ENCODE measurements at regions not wholly inside any gene's neighbourhood (a gene's known extent, or its start where the extent isn't known, plus 50 kb on each side); places are given as distances from the start of the nearest gene placed in this dataset.

GRCh38 chr2:76413436-76413835 is 702.7 kb upstream of the GCFC2 start:
- ATAC-seq (ENCODE audit: low FRiP score) = no peak
- no peak for TF ChIP-seq CTCF (IDR thresholded peaks at IDR 0.05)
- no peak for DNase-seq (ENCODE audit: low spot score)

GRCh38 chr2:76406134-76406855 is 695.6 kb upstream of the GCFC2 start:
- no peak for TF ChIP-seq CTCF (IDR thresholded peaks at IDR 0.05)
- ATAC-seq (ENCODE audit: low FRiP score) (no peak), DNase-seq (ENCODE audit: low spot score) (no peak)

DNA sequence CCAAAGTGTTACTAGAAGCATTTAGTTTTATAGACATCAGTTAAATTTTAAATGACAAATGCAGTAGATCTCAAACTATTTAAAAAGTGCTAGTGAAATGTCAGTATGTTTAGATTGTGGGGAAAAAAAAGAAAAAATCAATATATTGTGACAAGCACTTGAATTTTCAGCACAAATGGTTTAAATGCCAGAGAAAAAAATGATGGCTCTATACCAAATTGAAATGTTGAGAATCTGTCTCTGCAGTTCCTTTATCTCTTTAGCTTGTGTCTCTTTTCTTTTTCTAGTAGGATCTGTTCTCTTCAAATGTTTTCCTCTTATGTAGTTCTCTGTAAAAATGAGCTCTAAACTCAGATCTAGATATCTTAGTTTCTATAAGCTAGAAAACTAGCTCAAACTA is 682.6 kb upstream of the GCFC2 start:
- DNase-seq (ENCODE audit: low spot score) (no peak), ATAC-seq (ENCODE audit: low FRiP score) (no peak)
- TF ChIP-seq CTCF (IDR thresholded peaks at IDR 0.05) = no peak

DNA sequence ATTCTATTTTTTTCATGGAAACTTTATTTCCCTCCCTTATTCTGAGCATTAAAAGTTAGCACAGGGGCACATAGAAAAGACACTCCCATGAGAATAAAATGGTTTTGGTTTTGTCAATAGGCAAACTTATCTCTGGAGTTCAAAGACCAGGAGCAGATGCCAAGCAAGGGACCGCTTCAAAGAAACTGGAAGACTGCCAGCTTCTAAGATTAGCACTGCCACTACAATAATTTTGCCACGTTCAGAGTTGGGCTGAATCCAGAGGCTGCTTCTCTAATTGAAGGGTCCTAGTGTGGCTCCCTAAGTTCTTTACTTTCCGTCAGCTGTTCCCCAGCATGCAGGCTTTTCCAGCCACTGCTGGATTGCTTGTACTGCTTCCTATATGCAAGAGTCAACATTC is 681.0 kb upstream of the GCFC2 start:
- DNase-seq (ENCODE audit: low spot score) (no peak), ATAC-seq (ENCODE audit: low FRiP score) (no peak)
- no peak for TF ChIP-seq CTCF (IDR thresholded peaks at IDR 0.05)

GRCh38 chr2:76387294-76387693 is 676.6 kb upstream of the GCFC2 start:
- ATAC-seq (ENCODE audit: low FRiP score) (no peak), DNase-seq (ENCODE audit: low spot score) (no peak)

DNA sequence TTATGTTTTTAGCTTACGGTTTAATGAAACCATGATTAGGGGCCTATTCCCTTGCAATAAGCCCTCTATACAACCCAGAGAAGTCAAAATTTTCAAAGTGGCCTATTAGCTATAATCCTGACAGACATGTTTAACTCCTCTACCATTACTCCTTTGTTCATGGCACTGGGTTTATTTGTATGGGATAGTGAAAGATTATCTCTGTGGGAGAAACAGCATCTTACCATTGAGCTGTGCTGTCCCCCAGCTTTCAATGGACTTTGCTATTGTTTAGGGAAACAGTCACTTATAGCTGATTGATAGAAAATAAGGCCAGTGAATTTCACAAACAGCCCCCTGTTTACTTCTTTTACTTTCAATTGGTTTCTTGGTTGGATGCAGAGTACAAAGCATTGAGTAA is 675.2 kb upstream of the GCFC2 start:
- DNase-seq (ENCODE audit: low spot score) = no peak
- ATAC-seq (ENCODE audit: low FRiP score) = no peak
- no peak for TF ChIP-seq CTCF (IDR thresholded peaks at IDR 0.05)

More at GRCh38 chr2:76387294-76387693, 676.6 kb upstream of the GCFC2 start:
- TF ChIP-seq CTCF (IDR thresholded peaks at IDR 0.05) = no peak

- DNase-seq (ENCODE audit: low spot score) = no peak
- TF ChIP-seq CTCF (IDR thresholded peaks at IDR 0.05) = no peak
- no peak for ATAC-seq (ENCODE audit: low FRiP score)
These were observed 670.9 kb upstream of the GCFC2 start for GRCh38 chr2:76381624-76382023.

All from omental fat pad (tissue), 3 donors.